HK-2 (cell line): ENCODE measurements at regions not wholly inside any gene's neighbourhood (a gene's known extent, or its start where the extent isn't known, plus 50 kb on each side); places are given as distances from the start of the nearest gene placed in this dataset.

Source experiments
- DNase-seq: peaks from one replicate; pipeline ENCODE4 v3.0.0-alpha.2; 2018; ENCODE audit not compliant: unreplicated experiment

DNA sequence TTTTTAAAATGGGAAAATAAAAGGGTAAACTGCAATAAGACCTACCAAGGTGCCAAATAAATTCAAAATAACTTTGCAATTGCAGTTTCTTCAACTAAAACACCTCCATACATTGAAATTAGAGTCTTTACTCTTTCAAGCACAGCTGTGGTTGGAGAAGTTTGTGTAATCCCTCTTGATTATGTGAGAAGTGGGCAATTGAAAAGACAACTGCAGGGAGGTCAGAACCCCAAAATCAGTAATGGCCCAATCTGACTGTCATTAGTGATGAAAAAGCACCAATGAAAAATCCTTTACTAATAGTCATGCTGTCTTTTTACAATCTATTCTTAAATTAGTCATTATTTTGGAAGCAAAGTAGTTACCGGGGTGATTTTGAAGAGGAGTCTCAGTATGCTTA, 116.7 kb upstream of the RGMB start:
- DNase-seq = no peak

DNA sequence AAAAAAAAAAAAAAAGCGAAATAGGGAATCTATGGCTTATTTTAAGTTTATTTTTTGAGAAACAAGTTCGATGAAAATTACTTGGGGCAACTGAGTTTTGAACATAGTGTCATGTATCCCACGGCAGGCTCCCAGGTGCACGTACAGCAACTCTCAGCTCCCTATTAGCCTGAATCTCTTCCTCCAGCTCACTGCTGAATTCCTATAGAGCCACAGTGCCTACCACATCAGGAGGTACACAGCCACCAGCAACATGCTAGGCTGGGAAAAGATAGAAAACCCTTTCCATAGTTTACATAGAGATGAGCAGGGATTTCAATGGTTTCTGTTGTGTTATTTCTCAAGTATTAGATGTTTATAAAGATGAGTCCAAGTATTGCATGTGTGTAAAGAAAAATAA, 115.9 kb upstream of the RGMB start:
- DNase-seq = no peak

DNA sequence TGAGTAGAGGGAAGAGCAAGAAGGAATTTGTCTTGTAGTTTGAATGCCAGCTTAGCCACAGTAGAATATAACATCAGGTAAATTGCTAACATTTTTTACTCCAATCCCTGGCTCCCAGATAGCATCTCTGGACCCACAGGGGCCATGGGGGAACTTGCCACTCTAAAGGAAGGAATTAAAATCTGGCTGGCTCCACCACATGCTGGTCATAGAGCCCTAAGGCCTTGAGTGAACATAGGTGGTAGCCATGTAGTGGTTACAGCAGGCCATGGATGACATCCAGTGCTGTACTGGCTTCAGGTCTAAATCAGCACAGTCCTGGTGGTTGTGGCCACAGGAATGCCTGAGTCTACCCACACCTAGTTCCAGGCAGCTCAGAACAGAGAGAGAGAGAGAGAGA, 109.9 kb upstream of the RGMB start:
- no peak for DNase-seq

DNA sequence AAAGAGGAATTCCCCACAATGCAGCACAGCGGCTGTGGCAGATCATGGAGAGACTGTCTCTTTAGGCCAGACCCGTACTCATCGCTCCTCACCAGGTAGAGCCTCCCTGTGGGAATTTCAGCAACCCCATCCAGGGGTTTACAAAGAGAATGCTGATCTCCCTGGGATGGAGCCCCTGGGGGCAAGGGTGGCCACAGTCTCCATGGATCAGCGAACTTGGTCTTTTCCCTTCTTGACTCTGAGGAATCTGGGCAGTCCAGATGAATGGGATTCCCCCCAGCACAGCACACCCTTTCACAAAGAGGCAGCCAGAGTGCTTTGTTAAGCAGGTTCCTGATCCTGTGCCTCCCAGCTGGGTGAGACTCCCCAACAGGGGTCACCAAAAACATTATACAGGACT, 108.7 kb upstream of the RGMB start:
- no peak for DNase-seq

DNA sequence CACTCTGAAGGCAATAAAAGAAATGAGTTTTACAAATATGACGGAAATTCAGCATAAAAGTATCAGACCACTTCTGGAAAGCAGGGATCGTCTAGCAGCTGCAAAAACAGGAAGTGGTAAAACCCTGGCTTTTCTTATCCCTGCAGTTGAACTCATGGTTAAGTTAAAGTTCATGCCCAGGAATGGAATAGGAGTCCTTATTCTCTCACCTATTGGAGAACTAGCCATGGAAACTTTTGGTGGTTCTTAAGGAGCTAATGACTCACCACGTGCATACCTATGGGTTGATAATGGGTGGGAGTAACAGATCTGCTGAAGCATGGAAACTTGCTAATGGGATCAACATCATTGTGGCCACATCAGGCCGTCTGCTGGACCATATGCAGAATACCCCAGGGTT, 93.5 kb upstream of the RGMB start:
- no peak for DNase-seq

- no peak for DNase-seq
Observed at GRCh38 chr5:98690002-98690401, 83.5 kb upstream of the RGMB start.

DNA sequence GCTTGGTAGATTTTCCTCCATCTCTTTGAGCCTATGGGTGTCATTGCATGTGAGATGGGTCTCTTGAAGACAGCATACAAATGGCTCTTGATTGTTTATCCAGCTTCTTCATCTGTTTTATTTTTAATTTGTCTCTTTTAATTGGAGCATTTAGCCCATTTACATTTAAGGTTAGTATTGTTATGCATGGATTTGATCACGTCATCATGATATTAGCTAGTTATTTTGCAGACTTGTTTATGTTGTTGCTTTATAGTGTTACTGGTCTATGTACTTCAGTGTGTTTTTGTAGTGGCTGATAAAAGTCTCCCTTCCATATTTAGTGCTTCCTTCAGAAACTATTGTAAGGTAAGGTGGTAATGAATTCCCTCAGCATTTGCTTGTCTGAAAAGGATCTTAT, 78.6 kb upstream of the RGMB start:
- no peak for DNase-seq

GRCh38 chr5:98698359-98698758, 75.1 kb upstream of the RGMB start:
- no peak for DNase-seq

DNA sequence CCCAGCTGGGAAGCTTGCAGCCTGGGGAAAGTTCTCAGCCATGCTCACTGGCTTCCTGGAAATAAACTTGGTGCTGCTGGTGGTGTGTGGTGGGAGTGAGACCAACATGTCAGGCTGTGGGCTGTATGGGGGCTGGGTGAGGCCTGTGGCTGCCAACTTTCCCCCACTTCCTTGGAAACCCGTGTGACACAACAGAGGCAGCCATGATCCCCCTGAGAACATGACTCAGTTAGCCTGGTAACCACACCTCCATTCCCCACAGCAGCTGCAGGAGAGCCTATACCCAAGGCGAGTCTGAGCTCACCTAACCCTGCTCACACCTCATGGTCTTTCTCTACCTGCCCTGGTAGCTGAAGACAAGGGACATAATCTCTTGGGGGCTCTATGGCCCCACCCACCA, 72.7 kb upstream of the RGMB start:
- DNase-seq = no peak

DNA sequence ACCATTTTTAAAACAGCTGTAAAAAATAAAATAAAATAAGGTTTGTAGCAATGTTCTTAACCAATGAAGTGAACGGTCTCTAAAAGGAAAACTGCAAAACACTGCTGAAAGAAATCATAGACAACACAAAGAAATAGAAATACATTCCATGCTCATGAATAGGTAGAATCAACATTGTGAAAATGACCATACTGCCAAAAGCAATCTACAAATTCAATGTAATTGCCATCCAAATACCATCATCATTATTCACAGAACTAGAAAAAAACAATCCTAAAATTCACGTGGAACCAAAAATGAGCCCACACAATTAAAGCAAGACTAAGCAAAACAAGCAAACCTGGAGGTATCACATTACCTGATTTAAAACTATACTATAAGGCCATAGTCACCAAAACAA, 67.6 kb upstream of the RGMB start:
- no peak for DNase-seq

GRCh38 chr5:98709681-98710080, 63.8 kb upstream of the RGMB start:
- no peak for DNase-seq

- DNase-seq = no peak
Observed at GRCh38 chr5:98713027-98713426, 60.4 kb upstream of the RGMB start.

- no peak for DNase-seq
Observed at GRCh38 chr5:98713856-98714255, 59.6 kb upstream of the RGMB start.

DNA sequence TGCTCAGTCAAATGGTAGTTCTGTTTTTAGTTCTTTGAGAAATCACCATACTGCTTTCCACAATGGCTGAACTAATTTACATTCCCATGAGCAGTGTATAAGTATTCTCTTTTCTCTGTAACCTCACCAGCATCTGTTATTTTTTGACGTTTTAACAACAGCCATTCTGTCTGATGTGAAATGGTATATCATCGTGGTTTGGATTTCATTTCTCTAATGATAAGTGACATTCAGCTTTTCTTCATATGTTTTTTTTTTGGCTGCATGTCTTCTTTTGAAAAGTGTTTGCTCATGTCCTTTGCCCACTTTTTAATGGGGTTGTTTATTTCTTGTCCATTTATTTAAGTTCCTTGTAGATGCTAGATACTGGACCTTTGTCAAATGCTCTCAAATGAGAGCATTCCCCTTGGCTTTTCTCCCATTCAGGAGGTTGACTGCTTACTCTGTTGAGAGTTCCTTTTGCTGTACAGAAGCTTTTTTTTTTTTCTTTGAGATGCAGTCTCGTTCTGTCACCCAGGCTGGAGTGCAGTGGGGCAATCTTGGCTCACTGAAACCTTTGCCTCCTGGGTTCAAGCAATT, 58.7 kb upstream of the RGMB start:
- DNase-seq = no peak

DNA sequence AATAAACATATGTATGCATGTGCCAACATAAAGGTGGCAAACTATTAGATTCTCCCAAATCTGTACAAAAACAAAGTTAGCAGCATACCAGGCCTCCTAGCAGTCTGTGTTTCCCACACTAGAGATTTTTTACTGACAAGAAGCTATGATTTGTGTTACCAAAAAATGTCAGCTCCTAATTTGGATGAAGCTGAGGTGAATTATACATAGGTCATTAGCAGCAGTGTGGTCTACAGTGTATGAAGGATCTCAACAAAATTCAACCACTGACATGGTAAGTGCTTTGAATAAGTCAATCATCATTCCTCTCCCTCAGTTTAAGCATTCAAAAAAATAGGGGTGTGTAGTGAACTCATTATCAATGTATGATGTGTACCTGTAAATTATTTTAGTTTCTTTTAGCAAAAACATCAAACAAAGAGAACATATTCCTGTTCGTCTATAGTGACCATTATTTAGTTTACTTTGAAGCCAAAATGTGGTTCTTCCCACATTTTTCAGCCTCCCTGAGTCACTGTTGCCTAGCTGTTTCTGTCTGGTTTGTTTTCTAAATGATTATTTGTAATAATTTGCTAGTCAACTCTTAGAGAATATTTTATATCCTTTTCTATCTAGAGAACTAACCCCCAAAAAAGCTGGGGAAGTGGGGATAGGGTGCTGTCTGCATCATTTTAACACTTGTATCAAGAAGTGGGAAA, 52.1 kb upstream of the RGMB start:
- no peak for DNase-seq

DNA sequence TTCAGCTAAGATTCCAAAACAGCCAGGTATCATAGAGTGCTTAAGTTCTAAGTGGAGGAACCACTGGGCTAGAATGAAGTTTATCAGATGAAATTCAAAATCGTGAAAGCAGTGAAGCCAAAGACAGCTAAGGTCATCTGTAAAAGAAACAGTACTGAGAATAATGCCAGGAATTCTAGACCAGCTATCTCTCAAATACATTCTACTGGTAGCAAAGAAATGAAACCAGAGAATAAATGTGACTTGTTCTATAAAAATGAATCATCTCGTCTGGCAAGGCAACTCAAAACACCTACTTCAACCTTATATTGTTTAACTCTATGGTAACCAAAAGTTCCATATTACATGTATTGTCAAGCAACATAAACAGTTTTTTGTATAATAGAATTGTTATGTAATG, 51.3 kb upstream of the RGMB start:
- DNase-seq = no peak

- no peak for DNase-seq
Observed at GRCh38 chr5:98723061-98723460, 50.4 kb upstream of the RGMB start.
